BLaER1 treated with 17β-estradiol and CSF1 and Interleukin-3, amounts not matched to agents 10 nM and 100 nM (cell line): ENCODE measurements at regions not wholly inside any gene's neighbourhood (a gene's known extent, or its start where the extent isn't known, plus 50 kb on each side); places are given as distances from the start of the nearest gene placed in this dataset.

Source experiments
- H3K27ac ChIP-seq, 11 experiments: shearing (Covaris generic); formaldehyde crosslinking; 2 replicates each; pipeline ENCODE4 v1.8.1; 2022
- H3K27me3 ChIP-seq, 11 experiments: shearing (Covaris generic); formaldehyde crosslinking; 2 replicates each; pipeline ENCODE4 v1.8.1; 2022
- H3K36me3 ChIP-seq, 11 experiments: shearing (Covaris generic); formaldehyde crosslinking; 2 replicates each; pipeline ENCODE4 v1.8.1; 2022
- H3K4me1 ChIP-seq, 10 experiments: shearing (Covaris generic); formaldehyde crosslinking; 2 replicates each; pipeline ENCODE4 v1.8.1; 2022
- H3K4me2 ChIP-seq, 11 experiments: shearing (Covaris generic); formaldehyde crosslinking; 2 replicates each; pipeline ENCODE4 v1.8.1; 2022
- H3K4me3 ChIP-seq, 10 experiments: shearing (Covaris generic); formaldehyde crosslinking; 2 replicates each; pipeline ENCODE4 v1.8.1; 2022
- H3K9ac ChIP-seq, 11 experiments: shearing (Covaris generic); formaldehyde crosslinking; 2 replicates each; pipeline ENCODE4 v1.8.1; 2022
- H3K9me3 ChIP-seq, 11 experiments: shearing (Covaris generic); formaldehyde crosslinking; replicated peaks in 1 of 11; 2 replicates each; pipeline ENCODE4 v1.8.1; 2022
- H4K20me1 ChIP-seq, 11 experiments: shearing (Covaris generic); formaldehyde crosslinking; 2 replicates each; pipeline ENCODE4 v1.8.1; 2022
- Cebpa-rat ChIP-seq, 11 experiments: shearing (Covaris generic); IDR thresholded peaks; 2 replicates each; pipeline ENCODE4 v1.8.1; 2022

DNA sequence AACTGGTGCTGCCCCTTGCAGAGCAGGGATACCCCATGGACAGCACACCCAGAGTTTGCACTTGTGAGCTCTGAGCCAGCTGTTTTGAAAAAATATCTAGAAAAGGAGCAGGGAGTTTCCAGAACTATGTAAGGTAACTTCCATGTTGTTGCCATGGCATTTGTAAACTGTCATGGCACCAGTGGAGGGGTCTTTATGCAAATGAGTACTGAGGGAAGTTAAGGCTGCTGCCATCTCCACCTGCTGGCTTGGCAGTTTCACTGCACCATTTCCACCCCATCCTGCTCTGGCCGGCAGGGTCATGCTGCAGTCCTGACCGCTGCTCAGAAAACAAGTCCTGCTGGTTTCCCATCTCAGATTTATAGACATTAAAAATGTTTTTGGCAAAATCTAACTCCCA lies 52.3 kb upstream of the SNTG2 start:
- Histone ChIP-seq H3K9me3 (peaks cover 38 to 49% (median 43%) of the 10 kb centered on the region in 11 experiments), H4K20me1 (no peaks in the 10 kb centered on the region), H3K4me2 (no peak overlapping the region), H3K27ac (no peak overlapping the region), H3K4me1 (peaks cover 0 to 11% (median 6%) of the 10 kb centered on the region in 10 experiments; a peak in 15 of 20 replicates), H3K27me3 (no peaks in the 10 kb centered on the region), H3K4me3 (no peak overlapping the region), H3K36me3 (peaks cover 0 to 4% (median 0%) of the 10 kb centered on the region in 11 experiments; a peak in 2 of 22 replicates), H3K9ac (no peak overlapping the region)
- no peak for TF ChIP-seq Cebpa-rat (IDR thresholded peaks at IDR 0.05)

DNA sequence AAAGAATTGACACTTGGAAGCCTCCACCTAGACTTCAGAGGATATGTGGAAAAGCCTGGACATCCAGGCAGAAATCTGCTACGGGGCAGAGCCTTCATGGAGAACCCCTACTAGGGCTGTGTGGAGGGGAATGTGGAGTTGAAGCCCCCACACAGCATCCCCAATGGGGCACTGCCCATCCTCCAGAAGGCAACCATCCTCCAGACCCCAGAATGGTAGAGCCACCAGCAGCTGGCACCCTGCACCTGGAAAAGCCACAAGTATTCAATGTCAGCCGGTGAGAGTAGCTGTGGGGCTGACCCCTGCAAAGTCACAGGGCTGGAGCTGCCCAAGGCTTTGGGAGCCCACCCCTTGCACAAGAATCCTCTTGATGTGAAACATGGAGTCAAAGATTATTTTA lies 53.6 kb upstream of the SNTG2 start:
- H3K27ac ChIP-seq: no peak overlapping the region
- H3K4me1 ChIP-seq: peaks cover 0 to 11% (median 6%) of the 10 kb centered on the region in 10 experiments; a peak in 15 of 20 replicates
- no peak overlapping the region for H3K4me2 ChIP-seq
- no peak overlapping the region for H3K4me3 ChIP-seq
- H4K20me1 ChIP-seq: no peaks in the 10 kb centered on the region
- H3K9me3 ChIP-seq: peaks cover 38 to 45% (median 40%) of the 10 kb centered on the region in 11 experiments
- no peaks in the 10 kb centered on the region for H3K27me3 ChIP-seq
- peaks cover 0 to 4% (median 0%) of the 10 kb centered on the region in 11 experiments; a peak in 2 of 22 replicates for H3K36me3 ChIP-seq
- H3K9ac ChIP-seq: no peak overlapping the region
- no peak for TF ChIP-seq Cebpa-rat (IDR thresholded peaks at IDR 0.05)

DNA sequence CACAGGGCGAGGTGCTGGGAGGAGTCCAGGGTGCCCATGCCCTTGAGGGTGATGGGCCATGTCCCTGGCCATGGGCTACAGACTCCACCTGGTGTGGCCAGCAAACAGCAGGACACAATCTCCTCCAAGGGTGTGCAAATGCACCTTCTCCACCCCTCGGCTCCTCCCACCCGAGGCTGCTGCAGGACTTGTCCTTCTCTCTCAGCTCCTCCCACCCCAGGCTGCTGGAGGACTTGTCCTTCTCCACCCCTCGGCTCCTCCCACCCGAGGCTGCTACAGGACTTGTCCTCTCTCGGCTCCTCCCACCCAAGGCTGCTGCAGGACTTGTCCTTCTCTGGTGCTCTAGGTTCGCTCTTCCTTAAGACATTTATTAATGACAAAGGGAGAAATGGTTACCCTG lies 57.3 kb upstream of the SNTG2 start:
- H3K27me3 ChIP-seq: no peaks in the 10 kb centered on the region
- H3K4me3 ChIP-seq: no peak overlapping the region
- no peak overlapping the region for H3K27ac ChIP-seq
- H3K4me1 ChIP-seq: peaks cover 0 to 11% (median 6%) of the 10 kb centered on the region in 10 experiments; a peak in 15 of 20 replicates
- H4K20me1 ChIP-seq: no peaks in the 10 kb centered on the region; a peak in 1 of 22 replicates
- TF ChIP-seq Cebpa-rat (IDR thresholded peaks at IDR 0.05): no peak
- no peak overlapping the region for H3K4me2 ChIP-seq
- H3K9me3 ChIP-seq: peaks cover 28 to 29% (median 29%) of the 10 kb centered on the region in 11 experiments
- peaks cover 0 to 4% (median 0%) of the 10 kb centered on the region in 11 experiments; a peak in 2 of 22 replicates for H3K36me3 ChIP-seq
- no peak overlapping the region for H3K9ac ChIP-seq

DNA sequence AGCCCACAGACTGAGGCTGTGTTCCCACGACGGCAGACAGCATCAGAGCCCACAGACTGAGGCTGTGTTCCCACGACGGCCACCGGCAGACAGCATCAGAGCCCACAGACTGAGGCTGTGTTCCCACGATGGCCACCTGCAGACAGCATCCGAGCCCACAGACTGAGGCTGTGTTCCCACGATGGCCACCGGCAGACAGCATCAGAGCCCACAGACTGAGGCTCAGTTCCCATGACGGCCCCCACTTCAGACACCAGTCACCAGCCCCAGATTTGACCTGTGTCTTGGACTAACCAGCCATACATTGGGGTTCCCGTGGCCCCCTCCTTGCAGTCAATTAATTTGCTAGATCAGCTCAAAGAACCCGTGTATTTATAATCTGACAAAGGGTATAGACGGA lies 57.8 kb upstream of the SNTG2 start:
- no peaks in the 10 kb centered on the region for H3K27me3 ChIP-seq
- no peak overlapping the region for H3K4me3 ChIP-seq
- H3K4me2 ChIP-seq: no peak overlapping the region
- no peak for TF ChIP-seq Cebpa-rat (IDR thresholded peaks at IDR 0.05)
- peaks cover 0 to 4% (median 0%) of the 10 kb centered on the region in 11 experiments; a peak in 2 of 22 replicates for H3K36me3 ChIP-seq
- peaks cover 24 to 25% (median 24%) of the 10 kb centered on the region in 11 experiments for H3K9me3 ChIP-seq
- no peaks in the 10 kb centered on the region; a peak in 1 of 22 replicates for H4K20me1 ChIP-seq
- no peak overlapping the region for H3K27ac ChIP-seq
- no peak overlapping the region for H3K9ac ChIP-seq
- peaks cover 0 to 11% (median 6%) of the 10 kb centered on the region in 10 experiments; a peak in 15 of 20 replicates for H3K4me1 ChIP-seq

DNA sequence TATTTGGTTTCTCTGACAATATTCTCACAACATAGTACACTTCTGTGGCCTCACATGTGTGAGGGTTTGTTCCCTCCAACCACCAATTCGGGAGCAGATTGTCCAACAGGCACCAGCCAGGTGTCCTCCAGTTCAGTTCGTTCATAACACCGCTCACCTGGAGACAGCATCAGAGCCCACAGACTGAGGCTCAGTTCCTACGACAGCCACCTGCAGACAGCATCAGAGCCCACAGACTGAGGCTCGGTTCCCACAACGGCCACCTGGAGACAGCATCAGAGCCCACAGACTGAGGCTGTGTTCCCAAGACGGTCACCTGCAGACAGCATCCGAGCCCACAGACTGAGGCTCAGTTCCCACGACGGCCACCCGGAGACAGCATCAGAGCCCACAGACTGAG lies 58.2 kb upstream of the SNTG2 start:
- Histone ChIP-seq H4K20me1 (no peaks in the 10 kb centered on the region; a peak in 1 of 22 replicates), H3K9me3 (peaks cover 19 to 20% (median 20%) of the 10 kb centered on the region in 11 experiments), H3K27ac (no peak overlapping the region), H3K27me3 (no peaks in the 10 kb centered on the region), H3K4me2 (no peak overlapping the region), H3K4me1 (peaks cover 0 to 11% (median 6%) of the 10 kb centered on the region in 10 experiments; a peak in 15 of 20 replicates), H3K36me3 (peaks cover 0 to 4% (median 0%) of the 10 kb centered on the region in 11 experiments; a peak in 1 of 22 replicates), H3K4me3 (no peak overlapping the region), H3K9ac (no peak overlapping the region)
- TF ChIP-seq Cebpa-rat (IDR thresholded peaks at IDR 0.05): no peak

DNA sequence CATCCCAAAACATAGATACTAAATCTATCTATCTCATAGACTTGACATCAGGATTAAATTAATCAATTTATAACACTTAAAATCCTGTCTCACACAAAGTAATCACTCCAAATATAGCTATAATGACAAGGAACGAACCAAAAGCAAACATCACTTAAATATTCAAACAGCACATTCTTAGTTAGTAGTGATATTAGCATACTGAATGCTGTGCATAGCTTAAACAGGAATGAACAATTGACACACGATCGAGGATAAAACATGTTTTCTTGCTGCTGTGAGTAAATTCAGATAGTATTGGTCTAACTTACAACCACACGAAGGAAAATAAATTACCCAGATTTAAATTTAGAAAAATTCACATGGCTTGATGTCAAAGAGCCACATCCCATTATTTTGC lies 58.9 kb upstream of the SNTG2 start:
- H3K9ac ChIP-seq: no peak overlapping the region
- TF ChIP-seq Cebpa-rat (IDR thresholded peaks at IDR 0.05): no peak

DNA sequence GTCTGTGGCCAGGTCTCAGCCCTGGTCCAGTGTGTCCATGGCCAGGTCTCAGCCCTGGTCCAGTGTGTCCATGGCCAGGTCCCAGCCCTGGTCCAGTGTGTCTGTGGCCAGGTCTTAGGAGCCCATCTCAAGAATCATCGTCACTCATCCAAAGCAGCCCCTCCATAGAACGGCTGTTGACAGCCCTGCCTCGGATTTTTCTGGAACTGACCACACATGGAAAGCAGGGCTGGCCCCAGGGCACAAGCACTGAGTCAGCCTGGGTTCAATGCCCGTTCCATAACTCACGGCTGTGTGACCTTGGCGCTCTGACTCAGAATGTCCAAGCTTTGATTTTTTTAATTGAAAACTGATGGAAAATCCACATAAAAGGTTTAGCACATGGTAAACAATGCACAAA lies 59.9 kb upstream of the SNTG2 start:
- H3K27me3 ChIP-seq: no peaks in the 10 kb centered on the region
- H3K27ac ChIP-seq: no peak overlapping the region
- H4K20me1 ChIP-seq: no peaks in the 10 kb centered on the region; a peak in 1 of 22 replicates
- H3K9ac ChIP-seq: no peak overlapping the region
- no peak overlapping the region for H3K4me2 ChIP-seq
- peaks cover 3 to 4% (median 4%) of the 10 kb centered on the region in 11 experiments; a peak in 21 of 22 replicates for H3K9me3 ChIP-seq
- no peak overlapping the region for H3K4me3 ChIP-seq
- H3K4me1 ChIP-seq: peaks cover 0 to 11% (median 6%) of the 10 kb centered on the region in 10 experiments; a peak in 15 of 20 replicates
- no peak for TF ChIP-seq Cebpa-rat (IDR thresholded peaks at IDR 0.05)
- H3K36me3 ChIP-seq: no peaks in the 10 kb centered on the region

More for the DNA sequence above, 58.9 kb upstream of the SNTG2 start:
- Histone ChIP-seq H4K20me1 (no peaks in the 10 kb centered on the region; a peak in 1 of 22 replicates), H3K4me3 (no peak overlapping the region), H3K27me3 (no peaks in the 10 kb centered on the region), H3K4me1 (peaks cover 0 to 11% (median 6%) of the 10 kb centered on the region in 10 experiments; a peak in 15 of 20 replicates), H3K27ac (no peak overlapping the region), H3K4me2 (no peak overlapping the region), H3K36me3 (no peaks in the 10 kb centered on the region), H3K9me3 (peaks cover 12 to 13% (median 13%) of the 10 kb centered on the region in 11 experiments)

DNA sequence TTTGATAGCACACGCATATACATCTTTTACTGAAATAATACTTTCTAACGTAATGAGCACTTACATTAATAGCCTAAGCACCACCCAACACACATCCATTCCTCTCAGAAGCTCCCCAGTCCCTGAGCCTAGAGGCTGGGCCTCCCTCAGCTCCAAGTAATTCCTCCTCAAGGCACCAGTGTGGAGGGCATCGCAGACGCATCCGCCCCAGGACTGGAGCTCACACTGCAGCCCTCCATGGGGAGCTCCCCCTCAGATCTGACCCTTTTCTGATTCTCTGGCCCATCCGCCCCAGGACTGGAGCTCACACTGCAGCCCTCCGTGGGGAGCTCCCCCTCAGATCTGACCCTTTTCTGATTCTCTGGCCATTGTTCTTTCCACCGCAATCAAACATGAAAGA lies 60.4 kb upstream of the SNTG2 start:
- Histone ChIP-seq H3K36me3 (no peaks in the 10 kb centered on the region), H4K20me1 (no peaks in the 10 kb centered on the region; a peak in 1 of 22 replicates), H3K4me2 (no peak overlapping the region), H3K27me3 (no peaks in the 10 kb centered on the region), H3K27ac (no peak overlapping the region), H3K9ac (no peak overlapping the region), H3K4me3 (no peak overlapping the region), H3K4me1 (peaks cover 0 to 11% (median 6%) of the 10 kb centered on the region in 10 experiments; a peak in 15 of 20 replicates), H3K9me3 (no peaks in the 10 kb centered on the region)
- TF ChIP-seq Cebpa-rat (IDR thresholded peaks at IDR 0.05): no peak

DNA sequence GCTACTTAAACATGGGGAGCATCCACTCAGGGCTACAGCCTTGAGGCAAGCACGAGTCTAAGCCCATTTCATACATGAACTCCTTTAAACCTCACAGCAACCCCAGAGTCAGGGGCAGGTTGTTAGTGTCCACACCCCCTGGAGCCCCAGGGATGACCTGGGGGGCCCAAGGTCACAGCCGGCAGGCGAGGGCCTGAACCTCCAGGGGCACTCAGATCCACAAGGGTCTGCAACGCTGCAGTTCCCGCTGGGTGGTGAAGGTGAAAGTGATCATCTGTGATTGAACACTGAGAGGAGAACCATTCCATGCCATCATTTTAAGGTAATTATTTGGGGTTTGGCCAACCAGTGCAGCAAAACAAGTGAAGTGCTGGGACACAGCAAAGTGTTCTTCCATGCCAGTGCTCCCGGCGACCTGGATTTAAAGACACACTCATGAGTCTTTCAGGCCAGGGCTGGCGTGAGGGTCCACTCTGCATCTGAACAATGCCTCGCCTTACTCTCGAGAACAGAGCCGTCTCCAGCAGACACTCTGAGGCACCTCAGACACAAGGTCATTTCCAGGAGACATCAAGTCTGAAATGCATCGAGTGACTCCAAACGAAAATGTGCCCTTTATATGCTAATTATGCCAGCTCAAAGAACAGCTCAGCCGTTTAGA lies 61.6 kb upstream of the SNTG2 start:
- Histone ChIP-seq H3K4me2 (no peak overlapping the region), H3K27ac (no peak overlapping the region), H3K9ac (no peak overlapping the region), H3K27me3 (no peaks in the 10 kb centered on the region), H3K9me3 (no peaks in the 10 kb centered on the region), H3K36me3 (no peaks in the 10 kb centered on the region), H4K20me1 (no peaks in the 10 kb centered on the region; a peak in 1 of 22 replicates), H3K4me1 (0 out of 20 replicates have a peak, but pooled peaks cover 0 to 3% (median 0%) of the 10 kb centered on the region in 10 experiments), H3K4me3 (no peak overlapping the region)
- TF ChIP-seq Cebpa-rat (IDR thresholded peaks at IDR 0.05): no peak
